Body of pancreas (tissue), 4 donors: ENCODE measurements at regions not wholly inside any gene's neighbourhood (a gene's known extent, or its start where the extent isn't known, plus 50 kb on each side); places are given as distances from the start of the nearest gene placed in this dataset.

Source experiments
- CTCF ChIP-seq, 7 experiments: fragments of 450-650 bp in 4 of 7; fragments of 200-600 bp in 3 of 7; sonication (generic) in 3 of 7; IDR thresholded peaks; one replicate each; pipeline ENCODE4 v1.5.1; 2016 to 2019; ENCODE audit warnings: antibody characterized with exemption in 7 of 7
- POLR2A ChIP-seq, 3 donors: fragments of 450-650 bp; IDR thresholded peaks; one replicate each; pipeline ENCODE4 v1.6.1; 2016; ENCODE audit warnings: antibody characterized with exemption in 3 of 3, mild to moderate bottlenecking in 2 of 3

- no peak for TF ChIP-seq CTCF (IDR thresholded peaks at IDR 0.05)
- TF ChIP-seq POLR2A (IDR thresholded peaks at IDR 0.05), result no peak
Observed at GRCh38 chr1:29592731-29593130, 356.4 kb downstream of the PTPRU start.
